ENCODE measurements at regions not wholly inside any gene's neighbourhood (a gene's known extent, or its start where the extent isn't known, plus 50 kb on each side); places are given as distances from the start of the nearest gene placed in this dataset.

DNA sequence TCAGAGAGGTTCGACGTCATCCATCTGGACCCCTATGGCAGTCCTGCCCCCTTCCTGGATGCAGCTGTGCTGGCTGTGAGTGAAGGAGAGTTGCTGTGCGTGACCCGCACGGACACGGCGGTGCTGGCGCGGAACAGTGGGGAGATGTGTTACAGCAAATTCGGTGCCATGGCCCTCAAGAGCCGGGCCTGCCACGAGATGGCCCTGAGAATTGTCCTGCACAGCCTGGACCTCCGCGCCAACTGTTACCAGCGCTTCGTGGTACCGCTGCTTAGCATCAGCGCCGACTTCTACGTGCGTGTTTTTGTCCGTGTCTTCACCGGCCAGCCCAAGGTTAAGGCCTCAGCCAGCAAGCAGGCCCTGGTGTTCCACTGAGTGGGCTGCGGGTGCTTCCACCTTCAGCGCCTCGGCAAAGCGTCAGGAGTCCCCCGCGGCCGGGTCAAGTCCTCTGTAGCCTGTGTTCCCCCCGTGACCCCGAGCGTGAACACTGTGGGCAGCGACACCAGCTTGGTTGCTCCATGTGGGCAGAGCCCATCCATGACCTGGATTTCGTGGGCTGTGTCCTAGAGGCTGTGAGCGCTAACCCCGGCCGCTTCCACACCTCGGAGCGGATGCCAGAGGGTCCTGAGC lies 186.7 kb upstream of the SLITRK2 start:
- no peak for DNase-seq (ENCODE audit: low spot score)

GRCh38 chrX:145631461-145631951 lies 186.1 kb upstream of the SLITRK2 start:
- no peak for DNase-seq (ENCODE audit: low spot score)

GRCh38 chrX:145654486-145654885 lies 163.1 kb upstream of the SLITRK2 start:
- DNase-seq (ENCODE audit: low spot score) = no peak

DNA sequence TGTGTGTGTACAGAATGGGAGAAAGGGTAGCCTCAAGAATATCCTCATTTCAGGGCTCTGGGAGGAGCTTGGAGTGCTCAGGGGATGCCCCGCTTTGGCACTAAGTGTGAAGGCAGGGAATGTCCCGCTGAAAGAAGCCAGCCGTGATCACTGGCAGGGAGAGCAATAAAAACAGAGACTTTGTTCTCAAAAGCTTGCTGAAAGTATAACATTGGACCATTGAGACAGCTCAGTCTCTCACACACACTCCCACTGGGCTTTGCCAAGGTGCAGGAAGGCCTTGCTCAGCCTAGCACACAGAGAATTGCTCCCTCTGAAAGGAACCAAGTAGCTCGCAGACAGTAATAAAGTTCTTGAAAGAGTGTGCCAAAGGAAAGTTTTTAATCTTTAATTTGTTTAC lies 143.8 kb upstream of the SLITRK2 start:
- no peak for DNase-seq (ENCODE audit: low spot score)

GRCh38 chrX:145677109-145677817 lies 140.4 kb upstream of the SLITRK2 start:
- no peak for DNase-seq (ENCODE audit: low spot score)

- DNase-seq (ENCODE audit: low spot score) = no peak
Observed at GRCh38 chrX:145682518-145683298, 134.9 kb upstream of the SLITRK2 start.

- no peak for DNase-seq (ENCODE audit: low spot score)
Observed at GRCh38 chrX:145687146-145687545, 130.5 kb upstream of the SLITRK2 start.

- DNase-seq (ENCODE audit: low spot score) = no peak
Observed at GRCh38 chrX:145687707-145688106, 129.9 kb upstream of the SLITRK2 start.

GRCh38 chrX:145694048-145694447 lies 123.6 kb upstream of the SLITRK2 start:
- DNase-seq (ENCODE audit: low spot score) = no peak

- no peak for DNase-seq (ENCODE audit: low spot score)
Observed at GRCh38 chrX:145715641-145716138, 101.9 kb upstream of the SLITRK2 start.

GRCh38 chrX:145716226-145716625 lies 101.4 kb upstream of the SLITRK2 start:
- DNase-seq (ENCODE audit: low spot score) = no peak

- no peak for DNase-seq (ENCODE audit: low spot score)
Observed at GRCh38 chrX:145727476-145727875, 90.2 kb upstream of the SLITRK2 start.

- DNase-seq (ENCODE audit: low spot score) = no peak
Observed at GRCh38 chrX:145729635-145730034, 88.0 kb upstream of the SLITRK2 start.

DNA sequence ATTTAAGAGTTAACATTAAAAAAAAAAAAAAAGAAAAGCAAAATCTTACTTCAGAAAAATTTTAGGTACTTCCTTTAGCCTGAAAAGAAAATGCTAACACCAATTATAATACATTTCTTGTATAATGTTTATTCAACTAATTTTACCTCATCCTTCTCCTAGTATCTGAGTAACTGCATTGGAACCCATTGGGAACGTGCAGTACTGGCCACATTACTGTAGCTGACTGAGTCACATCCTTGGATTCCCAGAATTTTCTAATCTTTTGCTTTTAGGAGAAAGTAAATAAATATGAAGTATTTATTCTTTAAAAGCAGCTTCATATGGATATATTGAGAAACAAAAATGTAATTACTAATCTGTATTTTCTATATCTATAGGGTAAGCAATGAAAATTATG lies 82.6 kb upstream of the SLITRK2 start:
- DNase-seq (ENCODE audit: low spot score) = no peak

DNA sequence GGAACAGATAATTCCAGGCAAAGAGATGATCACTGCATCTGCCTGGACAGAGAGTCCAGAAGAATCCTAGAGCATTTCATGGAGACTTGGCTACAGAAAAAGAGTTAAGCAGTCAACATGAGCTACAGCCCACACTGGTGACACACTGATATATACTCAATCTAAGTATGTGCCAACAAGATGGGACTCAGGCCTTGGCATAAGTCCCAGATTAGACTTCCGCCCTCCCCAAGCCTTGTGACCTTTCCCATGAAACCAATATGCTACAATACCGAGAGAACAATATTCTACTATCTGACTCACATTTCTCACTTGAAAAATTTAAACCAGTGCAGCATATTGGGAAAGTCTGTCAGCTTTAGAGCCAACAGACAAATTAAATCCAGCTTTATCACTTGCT lies 65.7 kb upstream of the SLITRK2 start:
- DNase-seq (ENCODE audit: low spot score) = no peak
